NCI-H146 (cell line): ENCODE measurements at regions not wholly inside any gene's neighbourhood (a gene's known extent, or its start where the extent isn't known, plus 50 kb on each side); places are given as distances from the start of the nearest gene placed in this dataset.
"Not testable (repeated sequence)": the region's sequence is repeated elsewhere in the genome, so short reads cannot be mapped to it uniquely, and the experiment has no call there.

Experiments used
- DNase-seq: peaks from one replicate; lab custom pipeline; 2025; lab: John Stamatoyannopoulos, UW

- not testable (repeated sequence) for DNase-seq
Observed at GRCh38 chr5:92029792-92030191, 646.7 kb upstream of the ARRDC3 start.

- no peak for DNase-seq
Observed at GRCh38 chr5:92023555-92023954, 640.4 kb upstream of the ARRDC3 start.

- DNase-seq = no peak
Observed at GRCh38 chr5:92023141-92023471, 640.0 kb upstream of the ARRDC3 start.

- no peak for DNase-seq
Observed at GRCh38 chr5:92022415-92023140, 639.5 kb upstream of the ARRDC3 start.

DNA sequence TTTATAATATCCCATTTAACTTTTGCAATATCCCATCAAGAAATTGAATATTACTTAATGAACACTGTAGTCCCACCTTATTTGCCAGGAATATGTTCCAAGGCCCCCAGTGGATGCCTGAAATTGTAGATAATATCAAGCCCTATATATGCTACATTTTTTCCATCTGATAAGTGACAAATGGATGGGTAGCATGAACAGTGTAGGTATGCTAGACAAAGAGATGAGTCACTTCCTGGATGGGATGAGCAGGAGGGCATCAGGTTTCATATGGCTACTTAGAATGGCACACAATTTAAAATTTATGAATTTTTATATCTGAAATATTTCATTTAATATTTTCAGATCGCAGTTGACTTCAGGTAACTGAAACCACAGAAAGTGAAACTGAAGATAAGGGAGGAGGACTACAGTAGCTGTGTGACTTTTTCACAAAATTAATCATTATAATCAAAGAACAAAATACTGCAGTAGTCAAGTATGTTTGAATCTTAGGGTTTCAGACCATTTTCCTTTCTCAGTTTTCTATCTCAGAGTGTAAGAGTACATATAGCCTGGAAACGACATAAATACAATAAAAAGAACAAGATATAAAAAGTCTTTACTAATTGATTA lies 636.4 kb upstream of the ARRDC3 start:
- no peak for DNase-seq

- no peak for DNase-seq
Observed at GRCh38 chr5:92017776-92018175, 634.7 kb upstream of the ARRDC3 start.

GRCh38 chr5:92011845-92012244 lies 628.7 kb upstream of the ARRDC3 start:
- not testable (repeated sequence) for DNase-seq

DNA sequence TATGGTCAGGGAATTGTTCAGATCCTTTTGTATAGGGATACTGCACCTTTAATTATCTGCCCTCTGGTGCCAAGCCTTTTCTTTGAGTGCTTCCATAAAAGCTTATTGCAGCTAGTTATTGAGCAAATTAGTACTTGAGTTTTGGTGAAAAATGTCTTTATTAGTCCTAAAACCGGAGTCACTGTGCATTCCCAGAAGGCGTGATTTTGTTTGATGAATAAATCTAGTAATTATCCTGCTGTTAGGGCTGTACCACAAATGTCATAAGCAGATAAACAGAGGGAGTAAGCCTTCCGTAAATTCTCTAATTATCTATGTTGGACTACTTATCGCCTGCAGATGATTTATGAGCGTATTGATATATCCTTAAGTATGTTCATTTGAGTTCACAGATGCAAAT lies 620.7 kb upstream of the ARRDC3 start:
- DNase-seq = peak; percentile 27

DNA sequence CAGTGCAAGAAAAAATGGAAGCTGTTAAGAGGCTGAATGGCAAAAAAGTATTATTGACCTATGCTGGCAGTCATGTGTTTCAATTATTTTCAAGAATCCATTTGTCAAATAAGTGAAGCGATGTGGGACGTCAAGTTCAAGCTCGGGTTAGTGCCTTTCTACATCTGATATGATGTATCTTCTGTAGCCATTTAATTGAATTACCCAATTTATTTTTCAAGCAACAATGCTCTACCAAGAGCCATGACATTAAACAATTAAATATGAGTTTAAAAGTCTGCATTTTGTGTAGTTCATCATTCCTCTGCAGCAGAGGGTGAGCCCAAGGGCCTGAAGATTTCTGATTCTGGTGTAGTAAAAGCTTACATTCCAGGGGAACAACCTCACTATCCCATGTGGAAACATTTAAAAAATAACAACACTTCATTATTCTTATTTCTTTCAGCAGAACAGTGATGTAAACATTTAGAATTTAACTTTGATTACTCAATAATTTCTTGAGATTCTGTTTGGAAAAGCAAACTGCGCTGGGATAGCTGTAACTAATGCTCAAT lies 619.7 kb upstream of the ARRDC3 start:
- no peak for DNase-seq

DNA sequence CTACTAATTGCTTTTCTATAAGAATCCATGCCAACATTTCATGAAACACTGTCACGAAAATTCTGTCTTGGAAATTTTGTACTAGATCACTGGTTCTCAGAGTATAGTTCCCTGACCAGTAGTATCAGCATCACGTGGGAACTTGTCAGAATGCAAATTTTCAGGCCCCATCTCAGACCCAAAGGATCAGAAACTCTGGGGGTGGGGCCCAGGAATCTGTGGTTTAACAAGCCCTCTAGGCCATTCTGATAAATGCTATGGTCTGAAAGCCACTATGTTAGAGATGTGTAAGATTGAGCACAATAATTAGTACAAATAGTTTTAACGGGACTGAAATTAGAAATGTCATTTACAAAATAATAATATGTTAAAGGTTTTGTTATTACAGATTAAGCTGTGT lies 615.7 kb upstream of the ARRDC3 start:
- no peak for DNase-seq

DNA sequence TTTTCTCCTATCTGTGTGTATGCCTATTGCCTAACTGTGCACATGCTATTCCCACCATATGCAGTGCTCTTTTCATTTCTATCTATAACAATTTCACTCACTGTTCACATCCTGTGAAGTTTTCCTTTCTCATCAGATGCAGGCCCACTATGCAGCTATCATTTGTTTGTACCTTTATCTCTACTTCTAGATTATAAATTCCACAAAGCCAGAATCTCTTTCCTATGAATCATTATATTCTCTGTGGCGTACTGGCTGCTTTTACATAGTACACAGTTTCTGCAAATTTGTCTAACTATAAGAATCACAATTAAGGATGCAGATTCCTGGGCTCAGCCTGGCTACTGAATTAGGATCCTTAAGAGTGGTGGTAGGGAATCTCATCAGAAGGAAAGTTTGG lies 600.8 kb upstream of the ARRDC3 start:
- DNase-seq = no peak

DNA sequence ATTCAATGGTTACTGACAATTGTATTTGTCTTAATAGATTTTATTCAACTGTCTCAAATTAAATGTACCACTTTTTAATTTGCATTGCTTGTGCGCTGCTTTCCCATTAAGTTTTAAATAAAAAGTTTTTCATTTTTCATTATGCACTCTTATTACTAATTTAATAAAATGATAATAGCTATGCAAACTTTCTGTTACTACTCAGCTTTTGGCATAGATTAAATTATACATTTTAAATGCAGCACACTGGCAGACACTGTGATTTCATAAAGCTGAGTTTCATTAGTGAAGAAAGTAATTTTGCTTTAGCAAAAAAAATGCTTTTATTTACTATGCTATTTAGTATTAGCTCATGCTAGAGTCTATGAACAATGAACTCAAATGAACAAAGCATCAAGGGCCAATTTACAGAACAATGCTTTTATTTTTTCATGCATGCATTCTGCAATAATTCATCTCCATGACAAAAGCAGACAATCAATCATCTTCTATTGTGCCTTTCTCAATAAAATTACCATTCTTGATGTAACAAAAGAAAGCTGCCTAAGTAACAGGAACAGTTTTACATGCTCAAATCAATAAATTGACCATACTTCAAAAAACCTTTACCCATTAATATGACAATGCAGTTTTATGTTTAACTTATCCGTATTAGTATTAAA lies 595.2 kb upstream of the ARRDC3 start:
- no peak for DNase-seq

DNA sequence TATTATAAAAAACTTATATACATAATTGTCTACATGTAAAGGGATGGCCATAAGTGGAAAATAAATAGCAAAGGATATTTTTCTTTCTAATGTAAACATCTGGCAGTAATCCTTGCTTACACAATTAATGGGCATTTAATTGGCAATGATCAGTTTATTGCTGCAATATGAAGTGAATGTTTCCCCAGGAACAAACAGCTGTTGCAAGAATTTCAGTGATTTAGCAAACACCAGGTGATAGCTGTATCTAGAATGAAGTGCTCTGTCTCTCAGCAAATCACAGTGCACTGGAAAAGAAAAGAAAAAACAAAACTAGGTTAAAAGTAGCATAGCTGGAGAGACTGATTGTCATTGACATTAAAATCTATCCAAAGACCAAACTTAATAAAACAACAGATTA lies 594.5 kb upstream of the ARRDC3 start:
- peak; percentile 27 for DNase-seq

- DNase-seq = no peak
Observed at GRCh38 chr5:91976451-91976850, 593.3 kb upstream of the ARRDC3 start.

GRCh38 chr5:91963166-91963565 lies 580.0 kb upstream of the ARRDC3 start:
- DNase-seq = no peak

DNA sequence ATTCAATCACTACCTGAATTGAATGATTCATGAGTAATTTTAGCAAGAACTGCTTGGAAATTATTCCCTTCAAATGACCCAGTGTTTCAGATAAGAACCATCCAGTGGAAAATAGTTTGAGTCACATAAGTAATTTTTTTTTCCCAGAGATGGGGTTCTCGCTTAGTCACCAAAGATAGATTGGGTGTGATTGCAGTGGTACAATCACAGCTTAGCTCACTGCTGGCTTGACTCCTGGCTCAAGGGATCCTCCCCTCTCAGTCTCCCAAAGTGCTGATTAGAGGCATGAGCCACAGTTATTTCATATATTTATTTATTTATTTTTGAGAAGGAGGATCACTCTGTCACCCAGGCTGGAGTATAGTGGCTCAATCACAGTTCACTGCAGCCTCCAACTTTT lies 574.5 kb upstream of the ARRDC3 start:
- no peak for DNase-seq

DNA sequence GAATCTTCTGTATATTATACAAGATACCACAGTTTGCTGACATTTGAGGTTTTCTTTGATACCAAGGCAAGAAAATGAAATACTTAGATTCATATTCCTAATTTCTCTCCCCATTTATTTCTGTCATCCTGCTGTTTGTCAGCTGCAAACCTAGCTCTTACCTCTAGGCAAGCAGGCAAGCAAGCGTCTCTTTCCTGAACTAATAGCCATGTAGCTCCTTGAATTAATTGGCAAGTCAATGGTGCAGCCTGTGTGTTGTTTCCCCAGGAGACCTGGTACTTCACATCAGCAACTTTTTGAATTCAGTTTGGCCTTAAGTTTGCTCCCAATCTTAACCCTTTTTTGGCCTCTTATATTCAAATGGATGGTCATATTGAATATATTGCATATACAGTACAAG lies 573.6 kb upstream of the ARRDC3 start:
- no peak for DNase-seq

DNA sequence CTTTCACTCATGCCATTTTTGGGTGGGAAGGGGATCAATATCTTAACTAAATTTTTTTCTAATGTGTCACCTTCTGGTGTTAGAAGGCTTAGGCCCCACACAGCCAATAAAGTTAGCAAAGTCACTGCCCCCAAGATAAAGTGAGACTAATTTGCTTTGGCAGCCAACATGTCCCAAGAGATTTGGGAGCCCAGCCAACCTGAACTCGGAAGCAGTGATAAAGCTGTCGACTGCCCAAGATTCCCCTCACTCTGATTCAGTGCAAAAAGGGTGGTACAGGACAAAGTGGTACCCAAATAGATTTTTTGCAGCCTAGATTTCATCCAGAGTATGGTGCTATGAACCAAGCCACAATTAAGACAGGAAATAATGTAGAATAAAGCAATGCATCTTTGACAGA lies 572.5 kb upstream of the ARRDC3 start:
- DNase-seq = no peak

- DNase-seq = no peak
Observed at GRCh38 chr5:91954136-91954535, 571.0 kb upstream of the ARRDC3 start.

DNA sequence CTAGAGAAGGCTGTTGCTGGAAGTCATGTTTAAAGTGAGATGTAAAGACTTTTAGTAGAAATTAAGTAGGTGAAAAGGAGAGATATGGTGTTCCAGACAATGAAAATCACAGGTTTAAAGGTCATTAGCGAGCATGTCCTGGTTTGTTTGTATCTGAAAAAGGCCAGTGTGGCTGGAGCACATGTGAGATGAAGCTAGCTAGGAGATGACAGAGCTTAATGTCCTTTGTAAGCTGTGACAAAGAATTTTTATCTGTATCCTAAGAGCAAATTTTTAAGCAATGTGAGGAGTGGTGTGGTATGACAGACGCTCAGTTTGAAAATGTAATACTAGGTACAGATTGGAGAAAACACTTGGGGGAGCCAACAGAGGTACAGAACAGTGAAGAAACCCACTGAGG lies 567.2 kb upstream of the ARRDC3 start:
- no peak for DNase-seq

GRCh38 chr5:91946870-91947269 lies 563.8 kb upstream of the ARRDC3 start:
- DNase-seq = no peak

DNA sequence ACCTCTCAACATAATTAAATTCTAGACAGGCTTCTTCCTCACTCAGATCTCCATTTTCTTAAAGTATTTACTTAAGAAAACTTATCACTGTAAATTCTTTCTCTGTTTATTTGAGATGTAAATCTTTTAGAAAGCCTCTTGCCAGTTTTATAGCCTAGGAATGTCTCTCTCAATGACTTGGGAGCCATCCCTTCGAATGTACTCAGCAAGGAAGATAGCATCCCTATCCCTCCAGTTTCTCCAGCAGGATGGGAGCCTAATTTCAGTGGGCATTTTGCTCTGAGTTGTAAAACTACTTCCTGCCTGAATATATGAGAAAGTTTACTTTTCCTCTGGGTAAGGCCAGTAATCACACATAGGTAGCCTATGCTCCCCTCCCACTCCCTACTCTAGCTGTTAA lies 558.5 kb upstream of the ARRDC3 start:
- DNase-seq = no peak

DNA sequence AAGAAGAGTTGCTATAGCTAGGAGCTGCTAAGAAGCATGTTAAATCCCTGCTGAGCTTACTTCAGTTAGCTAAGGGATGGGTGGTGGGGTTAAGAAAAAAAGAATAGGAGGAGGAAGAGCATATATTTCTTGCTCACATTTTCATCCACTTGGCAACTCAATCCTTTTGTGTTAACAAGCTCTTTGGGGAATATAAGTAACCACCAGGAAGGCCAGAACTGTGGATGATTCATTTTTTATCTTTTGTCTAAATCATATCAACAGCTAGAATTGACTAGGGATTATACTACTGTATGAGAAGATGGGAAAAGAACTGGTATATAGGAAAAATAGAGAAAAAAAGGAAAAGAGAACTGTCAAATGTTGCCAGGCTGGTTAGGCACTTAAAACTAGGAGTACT lies 555.3 kb upstream of the ARRDC3 start:
- DNase-seq = no peak
